Osteoblast (primary cell): ENCODE measurements at regions not wholly inside any gene's neighbourhood (a gene's known extent, or its start where the extent isn't known, plus 50 kb on each side); places are given as distances from the start of the nearest gene placed in this dataset.

Experiments used
- DNase-seq: peaks from one replicate; pipeline ENCODE4 v3.0.0; 2011; ENCODE audit warnings: low spot score, mixed read lengths; ENCODE audit not compliant: insufficient read length; ENCODE audit errors: missing footprints
- H2AFZ ChIP-seq: 2 replicates; pipeline ENCODE4 v1.6.0; 2011; ENCODE audit warnings: mild to moderate bottlenecking, low read length
- H3K27ac ChIP-seq: 2 replicates; pipeline ENCODE4 v1.5.1; 2011; ENCODE audit warnings: mild to moderate bottlenecking, low read depth, low read length, moderate library complexity
- H3K27me3 ChIP-seq: 2 replicates; pipeline ENCODE4 v1.6.0; 2012; ENCODE audit warnings: mild to moderate bottlenecking, control low read depth, inconsistent platforms, low read length, moderate library complexity; ENCODE audit not compliant: insufficient read depth
- H3K36me3 ChIP-seq: 2 replicates; pipeline ENCODE4 v1.5.1; 2011; ENCODE audit warnings: mild to moderate bottlenecking, low read length, control low read depth, moderate library complexity; ENCODE audit not compliant: insufficient read depth
- H3K4me1 ChIP-seq: 2 replicates; pipeline ENCODE4 v1.5.1; 2011; ENCODE audit warnings: mild to moderate bottlenecking, low read length, control low read depth, moderate library complexity; ENCODE audit not compliant: insufficient read depth
- H3K4me2 ChIP-seq: 2 replicates; pipeline ENCODE4 v1.6.0; 2011; ENCODE audit warnings: mild to moderate bottlenecking, low read length; ENCODE audit not compliant: insufficient read depth
- H3K4me3 ChIP-seq: fragments of 200-600 bp; sonication (generic); 3 replicates; pipeline ENCODE4 v1.5.1; 2012; ENCODE audit warnings: mild to moderate bottlenecking, low read length, inconsistent platforms; ENCODE audit not compliant: insufficient read depth
- H3K79me2 ChIP-seq: 2 replicates; pipeline ENCODE4 v1.6.0; 2012; ENCODE audit warnings: mild to moderate bottlenecking, low read length, control low read depth, inconsistent platforms; ENCODE audit not compliant: insufficient read depth
- H3K9me3 ChIP-seq: 2 replicates; pipeline ENCODE4 v1.5.1; 2011; ENCODE audit warnings: low read depth, low read length, control low read depth
- H4K20me1 ChIP-seq: 2 replicates; pipeline ENCODE4 v1.6.0; 2012; ENCODE audit warnings: mild to moderate bottlenecking, low read length, control low read depth; ENCODE audit not compliant: insufficient read depth
- CTCF ChIP-seq: IDR thresholded peaks from 2 replicates; pipeline ENCODE4 v1.5.1; 2011; ENCODE audit warnings: mild to moderate bottlenecking, low read depth, low read length, moderate library complexity; ENCODE audit errors: extremely low read depth

DNA sequence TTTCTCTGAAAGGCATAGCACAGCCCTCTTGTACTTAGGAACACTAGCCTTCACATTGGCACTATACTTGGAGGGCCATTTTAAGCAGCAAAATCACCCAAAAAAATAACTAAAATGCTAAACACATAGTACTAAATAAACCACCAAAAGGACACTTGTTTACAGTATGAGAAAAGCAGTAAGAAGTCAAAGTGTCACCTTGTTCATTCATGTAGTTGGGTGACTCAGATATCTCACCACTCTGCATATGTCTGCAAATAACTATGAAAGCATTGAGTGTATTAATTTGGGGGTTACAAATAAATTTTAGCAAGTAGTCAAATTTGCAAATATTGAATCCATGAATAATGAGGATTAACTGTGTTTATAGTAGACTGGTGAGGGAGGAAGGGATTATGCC lies 107.6 kb downstream of the ELAPOR2 start:
- DNase-seq = no peak
- Histone ChIP-seq H3K4me1 (no peaks in the 10 kb centered on the region), H2AFZ (no peak overlapping the region), H3K27me3 (no peaks in the 10 kb centered on the region), H4K20me1 (no peaks in the 10 kb centered on the region), H3K4me2 (no peak overlapping the region), H3K4me3 (no peak overlapping the region), H3K36me3 (no peaks in the 10 kb centered on the region), H3K79me2 (no peaks in the 10 kb centered on the region), H3K9me3 (no peaks in the 10 kb centered on the region), H3K27ac (no peak overlapping the region)
- TF ChIP-seq CTCF = no peak

DNA sequence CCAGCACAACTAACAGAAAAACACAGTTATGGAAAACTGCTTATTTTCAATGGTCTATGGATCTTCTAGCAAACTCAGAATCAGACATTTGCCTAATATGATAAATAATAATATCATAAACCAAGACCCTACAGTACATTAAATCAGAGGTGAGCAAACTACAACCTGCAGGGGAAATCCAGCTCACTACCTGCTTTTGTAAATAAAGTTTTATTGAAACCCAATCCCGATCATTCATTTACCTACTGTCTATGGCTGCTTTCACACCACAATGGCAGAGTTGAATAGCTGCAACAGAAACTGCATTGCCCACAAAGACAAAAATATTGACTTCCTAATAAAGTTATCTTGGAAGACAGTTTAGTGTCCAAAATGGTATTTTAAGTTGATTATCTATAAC lies 108.5 kb downstream of the ELAPOR2 start:
- Histone ChIP-seq H3K27ac (no peak overlapping the region), H3K4me2 (no peak overlapping the region), H3K36me3 (no peaks in the 10 kb centered on the region), H3K4me3 (no peak overlapping the region), H2AFZ (no peak overlapping the region), H3K9me3 (no peaks in the 10 kb centered on the region), H3K27me3 (no peaks in the 10 kb centered on the region), H3K4me1 (no peaks in the 10 kb centered on the region), H4K20me1 (no peaks in the 10 kb centered on the region), H3K79me2 (no peaks in the 10 kb centered on the region)
- no peak for TF ChIP-seq CTCF
- no peak for DNase-seq

- Histone ChIP-seq H2AFZ (no peak overlapping the region), H3K36me3 (no peaks in the 10 kb centered on the region), H3K27me3 (no peaks in the 10 kb centered on the region), H3K4me2 (no peak overlapping the region), H3K27ac (no peak overlapping the region), H4K20me1 (no peaks in the 10 kb centered on the region), H3K79me2 (no peaks in the 10 kb centered on the region), H3K4me3 (no peak overlapping the region), H3K4me1 (no peaks in the 10 kb centered on the region), H3K9me3 (no peaks in the 10 kb centered on the region)
- DNase-seq = no peak
- no peak for TF ChIP-seq CTCF
These were observed 109.1 kb downstream of the ELAPOR2 start for GRCh38 chr7:86950360-86950759.

GRCh38 chr7:86949779-86950260 lies 109.6 kb downstream of the ELAPOR2 start:
- no peaks in the 10 kb centered on the region for H3K36me3 ChIP-seq
- H3K9me3 ChIP-seq = no peaks in the 10 kb centered on the region
- H3K27me3 ChIP-seq = no peaks in the 10 kb centered on the region
- no peak for DNase-seq
- no peak overlapping the region for H2AFZ ChIP-seq
- no peaks in the 10 kb centered on the region for H3K4me1 ChIP-seq
- no peak overlapping the region for H3K4me2 ChIP-seq
- H3K27ac ChIP-seq = no peak overlapping the region
- no peaks in the 10 kb centered on the region for H3K79me2 ChIP-seq
- TF ChIP-seq CTCF = no peak
- H3K4me3 ChIP-seq = no peak overlapping the region
- no peaks in the 10 kb centered on the region for H4K20me1 ChIP-seq
